Mammary epithelial cell (primary cell): ENCODE measurements at regions not wholly inside any gene's neighbourhood (a gene's known extent, or its start where the extent isn't known, plus 50 kb on each side); places are given as distances from the start of the nearest gene placed in this dataset.

Source experiments
- EZH2 ChIP-seq: IDR thresholded peaks from 2 replicates; pipeline ENCODE4 v1.6.1; 2012; ENCODE audit warnings: low read length, inconsistent platforms, borderline replicate concordance
- TF ChIP-seq, protein P1 (sequence below), 2 donors: IDR thresholded peaks in 1 of 2; conservative IDR thresholded peaks in 1 of 2; 2 replicates each; pipeline ENCODE4 v1.5.1; 2011 to 2012; ENCODE audit warnings: inconsistent platforms in 2 of 2, low read length in 2 of 2, mild to moderate bottlenecking in 2 of 2, control low read depth in 1 of 2, low read depth in 1 of 2; ENCODE audit not compliant: insufficient read depth in 1 of 2; ENCODE audit errors: extremely low read depth in 1 of 2

DNA sequence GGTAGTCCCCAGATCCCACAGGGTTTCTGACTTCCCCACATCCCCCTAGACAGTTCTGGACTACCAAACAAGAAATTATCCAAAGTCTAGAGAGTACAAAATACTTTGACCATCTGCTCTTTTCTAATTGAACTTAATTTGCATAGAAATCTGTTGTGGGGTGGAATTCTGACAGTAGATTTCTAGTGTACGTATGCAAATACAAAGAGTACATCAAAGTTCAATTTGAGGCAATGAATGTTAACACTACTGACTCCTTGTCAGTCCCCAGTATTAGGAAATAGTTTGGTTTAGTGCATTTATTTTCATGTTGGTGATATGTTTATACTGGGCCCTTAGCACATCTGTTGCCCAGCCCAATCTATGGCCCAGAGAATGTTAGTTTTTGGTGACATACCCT, 292.6 kb downstream of the CETN3 start:
- TF ChIP-seq, protein P1, sequence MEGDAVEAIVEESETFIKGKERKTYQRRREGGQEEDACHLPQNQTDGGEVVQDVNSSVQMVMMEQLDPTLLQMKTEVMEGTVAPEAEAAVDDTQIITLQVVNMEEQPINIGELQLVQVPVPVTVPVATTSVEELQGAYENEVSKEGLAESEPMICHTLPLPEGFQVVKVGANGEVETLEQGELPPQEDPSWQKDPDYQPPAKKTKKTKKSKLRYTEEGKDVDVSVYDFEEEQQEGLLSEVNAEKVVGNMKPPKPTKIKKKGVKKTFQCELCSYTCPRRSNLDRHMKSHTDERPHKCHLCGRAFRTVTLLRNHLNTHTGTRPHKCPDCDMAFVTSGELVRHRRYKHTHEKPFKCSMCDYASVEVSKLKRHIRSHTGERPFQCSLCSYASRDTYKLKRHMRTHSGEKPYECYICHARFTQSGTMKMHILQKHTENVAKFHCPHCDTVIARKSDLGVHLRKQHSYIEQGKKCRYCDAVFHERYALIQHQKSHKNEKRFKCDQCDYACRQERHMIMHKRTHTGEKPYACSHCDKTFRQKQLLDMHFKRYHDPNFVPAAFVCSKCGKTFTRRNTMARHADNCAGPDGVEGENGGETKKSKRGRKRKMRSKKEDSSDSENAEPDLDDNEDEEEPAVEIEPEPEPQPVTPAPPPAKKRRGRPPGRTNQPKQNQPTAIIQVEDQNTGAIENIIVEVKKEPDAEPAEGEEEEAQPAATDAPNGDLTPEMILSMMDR (conservative IDR thresholded peaks at IDR 0.05 in 1 of 2, IDR thresholded peaks at IDR 0.05 in 1 of 2; ENCODE audit: extremely low read depth in 1 of 2, insufficient read depth in 1 of 2, low read depth in 1 of 2, low read length in 2 of 2) = no peak
- TF ChIP-seq EZH2 = no peak
